SKM-1 (cell line): ENCODE measurements at regions not wholly inside any gene's neighbourhood (a gene's known extent, or its start where the extent isn't known, plus 50 kb on each side); places are given as distances from the start of the nearest gene placed in this dataset.
"Not testable (repeated sequence)": the region's sequence is repeated elsewhere in the genome, so short reads cannot be mapped to it uniquely, and the experiment has no call there.

Source experiments
- DNase-seq: peaks from one replicate; lab custom pipeline; 2025; ENCODE audit not compliant: unreplicated experiment; lab: John Stamatoyannopoulos, UW

DNA sequence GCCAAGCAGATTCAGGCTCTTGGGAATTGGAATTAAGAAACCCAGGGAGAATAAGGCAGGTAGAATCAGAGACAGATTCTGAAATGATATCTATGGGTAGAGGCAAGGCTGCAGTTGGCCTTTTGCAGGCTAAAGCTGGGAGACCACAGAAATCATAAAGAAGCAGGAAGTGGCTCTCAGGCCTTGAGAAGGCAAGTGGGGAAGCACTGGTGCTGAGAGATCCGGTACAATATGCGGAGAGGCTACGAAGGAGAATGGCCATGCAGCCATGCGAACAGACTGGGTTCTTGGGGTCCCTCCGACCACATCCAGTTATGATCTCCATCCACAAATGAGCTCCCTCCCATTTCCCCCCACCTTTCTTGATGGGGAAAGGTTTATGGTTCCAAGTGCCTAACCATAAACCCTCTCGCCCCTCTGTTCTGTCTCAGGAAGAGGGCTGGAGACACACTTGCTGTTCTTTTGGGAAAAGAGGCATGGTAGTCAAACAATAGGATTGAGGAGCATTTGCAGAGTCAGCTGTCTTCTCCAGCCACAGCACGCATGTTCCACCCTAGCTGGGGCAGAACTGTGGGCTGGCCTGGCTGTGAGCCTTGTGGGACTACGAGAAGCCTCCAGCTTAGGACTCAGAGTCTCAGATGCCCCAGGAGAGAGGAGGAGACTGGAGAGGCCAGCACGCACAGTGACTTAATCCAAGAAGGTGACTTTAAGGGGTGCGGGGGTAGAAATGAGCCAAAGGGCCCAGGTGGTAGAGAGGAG, 99.6 kb downstream of the RPLP1 start:
- no peak for DNase-seq

DNA sequence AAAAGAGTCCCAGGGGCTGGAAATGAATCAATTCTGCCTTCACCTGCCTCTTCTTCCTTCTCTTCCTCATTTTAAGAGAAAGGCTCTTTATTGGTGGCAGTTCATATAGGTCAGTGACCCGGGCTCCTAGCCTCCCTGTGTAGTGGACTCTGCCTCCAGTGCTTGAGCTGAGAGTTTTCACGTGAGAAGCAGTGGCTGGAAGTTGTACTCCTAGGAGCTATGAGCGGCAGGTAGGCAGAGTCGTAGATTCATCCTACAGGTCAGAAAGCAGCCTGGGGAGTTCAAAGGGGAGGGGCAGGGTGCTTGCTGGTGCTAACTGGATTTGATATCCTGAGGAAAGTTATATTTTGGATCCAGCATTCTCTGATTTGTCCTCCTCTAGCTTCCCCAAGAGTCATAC, 101.1 kb downstream of the RPLP1 start:
- DNase-seq, result no peak

DNA sequence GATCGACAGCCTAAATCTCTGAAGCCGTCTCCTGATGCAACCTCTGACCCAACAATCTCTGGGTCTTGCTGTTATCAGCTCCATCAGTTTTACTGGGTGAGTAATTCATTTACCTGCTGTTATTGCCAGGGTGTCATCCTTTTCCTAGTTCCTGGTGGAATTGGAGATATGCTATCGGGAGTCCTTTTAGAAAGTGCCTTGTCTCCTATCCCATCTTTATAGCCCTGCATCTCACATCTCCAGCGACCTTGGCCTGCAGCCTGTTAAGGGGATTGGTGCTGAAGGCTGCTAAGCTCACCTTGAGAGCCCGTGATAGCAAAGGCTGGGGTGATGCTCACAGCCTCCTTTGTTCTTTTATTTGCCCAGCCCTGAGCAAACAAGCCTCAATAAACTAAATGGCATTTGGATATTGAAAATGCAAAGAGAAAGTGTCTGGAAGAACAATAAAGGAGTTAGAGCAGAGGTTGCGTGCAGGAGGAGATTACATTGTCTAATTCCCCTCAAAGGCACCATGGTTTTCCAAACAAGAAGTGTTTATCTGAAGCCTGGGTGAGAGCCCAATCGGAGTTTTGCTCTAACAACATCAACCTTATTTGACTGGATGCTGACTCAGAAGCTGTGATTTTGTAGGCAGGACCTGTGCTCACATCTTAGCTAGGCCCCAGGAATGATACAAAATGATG, 101.8 kb downstream of the RPLP1 start:
- DNase-seq, result no peak

DNA sequence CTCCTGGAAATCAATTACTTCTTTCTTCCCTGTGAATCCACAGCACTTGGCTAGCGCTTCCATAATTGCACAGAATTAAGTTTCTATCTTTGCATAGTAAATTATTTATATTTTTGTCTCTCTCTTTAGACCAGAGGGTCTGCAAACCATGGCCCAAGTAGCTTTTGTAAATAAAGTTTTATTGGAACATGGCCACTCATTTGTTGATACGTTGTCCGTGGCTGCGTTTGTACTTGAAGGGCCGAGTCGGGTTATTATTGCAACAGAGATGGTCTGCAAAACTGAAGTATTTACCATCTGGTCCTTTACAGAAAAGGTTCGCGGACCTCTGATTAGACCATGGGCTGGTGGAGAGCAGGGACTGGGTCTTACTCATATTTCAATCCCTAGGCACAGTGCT, 102.5 kb downstream of the RPLP1 start:
- no peak for DNase-seq

DNA sequence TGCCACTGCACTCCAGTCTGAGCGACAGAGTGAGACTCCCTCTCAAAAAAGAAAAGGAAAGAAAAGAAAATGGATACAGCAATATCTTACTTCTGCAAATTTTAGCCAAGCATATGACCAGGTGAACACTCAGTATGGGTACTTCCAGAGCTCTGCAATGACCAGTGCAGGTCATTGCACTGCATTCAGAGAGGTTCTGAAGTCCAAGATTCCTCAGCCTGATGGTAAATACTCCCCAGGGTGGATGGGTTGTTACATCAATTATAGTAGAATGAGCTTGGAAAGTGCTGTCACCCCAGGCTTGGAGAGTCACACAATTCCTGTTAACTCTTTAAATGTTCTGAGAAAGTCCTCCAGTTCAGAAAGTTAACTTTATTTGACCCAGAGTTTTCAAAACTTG, 103.7 kb downstream of the RPLP1 start:
- no peak for DNase-seq

DNA sequence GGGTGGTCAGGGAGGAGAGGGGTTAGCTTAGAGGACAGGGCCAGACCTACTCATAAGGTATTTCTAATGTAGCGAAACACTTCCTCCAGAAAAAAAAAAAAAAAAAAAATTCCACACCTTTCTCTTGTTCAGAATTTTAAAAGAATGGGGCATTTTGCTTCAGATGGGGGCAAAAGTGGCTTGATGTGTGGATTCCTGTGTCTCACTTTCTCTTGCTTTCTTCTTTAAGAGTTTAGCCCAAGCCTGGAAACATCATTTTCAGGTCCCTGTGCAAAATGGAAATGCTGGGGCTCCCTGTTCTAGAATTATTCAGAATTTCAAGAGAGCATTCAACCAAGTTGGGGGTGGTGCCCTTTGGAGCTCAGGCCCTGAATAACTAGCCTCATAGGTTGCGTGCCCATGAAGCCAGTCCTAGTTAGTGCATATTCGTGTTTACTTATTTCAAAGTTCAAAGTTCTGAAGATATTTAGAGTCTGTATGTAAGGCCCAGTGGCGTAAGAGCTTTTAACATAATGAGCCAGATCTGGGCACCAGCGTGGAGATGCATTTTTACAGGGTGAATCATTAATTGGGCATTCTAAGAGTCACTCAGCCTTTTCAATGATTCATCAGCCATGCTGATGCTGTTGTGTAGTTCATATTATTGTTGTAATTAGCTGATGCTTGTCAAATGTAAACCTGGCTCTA, 104.5 kb downstream of the RPLP1 start:
- no peak for DNase-seq

DNA sequence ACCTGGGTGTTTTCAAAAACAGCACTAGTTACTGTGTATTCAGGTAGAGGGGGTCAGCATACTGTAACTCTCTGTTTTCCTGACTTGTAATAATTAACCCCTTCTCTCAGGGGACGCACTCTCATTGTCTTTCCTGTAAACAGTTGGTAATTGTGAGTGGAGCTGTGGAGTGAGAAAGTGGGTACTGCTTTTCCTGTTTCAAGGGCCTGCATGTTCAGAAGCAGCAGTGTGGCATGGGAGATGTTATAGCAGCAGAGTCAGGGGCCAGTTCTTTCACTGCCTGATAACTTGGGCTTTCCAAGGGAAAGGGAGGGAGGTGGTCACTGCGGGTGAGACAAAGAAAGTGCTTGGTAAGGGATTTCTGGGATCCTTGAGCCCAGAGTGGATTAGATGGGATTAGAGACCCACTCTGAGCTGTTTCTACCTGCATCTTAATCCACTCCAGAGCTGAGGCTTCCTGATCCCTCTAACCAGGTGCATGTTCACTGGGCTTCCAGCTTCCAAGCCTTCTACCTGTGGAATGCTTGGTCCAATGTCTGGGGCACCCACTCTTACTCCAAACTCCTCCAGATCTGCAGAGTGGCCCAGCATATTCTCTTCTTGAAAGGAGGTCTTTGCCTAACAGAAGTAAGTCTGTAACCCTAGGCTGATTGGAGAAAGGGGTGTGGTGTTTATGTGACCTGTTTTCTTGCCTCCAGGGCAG, 105.2 kb downstream of the RPLP1 start:
- DNase-seq, result no peak

DNA sequence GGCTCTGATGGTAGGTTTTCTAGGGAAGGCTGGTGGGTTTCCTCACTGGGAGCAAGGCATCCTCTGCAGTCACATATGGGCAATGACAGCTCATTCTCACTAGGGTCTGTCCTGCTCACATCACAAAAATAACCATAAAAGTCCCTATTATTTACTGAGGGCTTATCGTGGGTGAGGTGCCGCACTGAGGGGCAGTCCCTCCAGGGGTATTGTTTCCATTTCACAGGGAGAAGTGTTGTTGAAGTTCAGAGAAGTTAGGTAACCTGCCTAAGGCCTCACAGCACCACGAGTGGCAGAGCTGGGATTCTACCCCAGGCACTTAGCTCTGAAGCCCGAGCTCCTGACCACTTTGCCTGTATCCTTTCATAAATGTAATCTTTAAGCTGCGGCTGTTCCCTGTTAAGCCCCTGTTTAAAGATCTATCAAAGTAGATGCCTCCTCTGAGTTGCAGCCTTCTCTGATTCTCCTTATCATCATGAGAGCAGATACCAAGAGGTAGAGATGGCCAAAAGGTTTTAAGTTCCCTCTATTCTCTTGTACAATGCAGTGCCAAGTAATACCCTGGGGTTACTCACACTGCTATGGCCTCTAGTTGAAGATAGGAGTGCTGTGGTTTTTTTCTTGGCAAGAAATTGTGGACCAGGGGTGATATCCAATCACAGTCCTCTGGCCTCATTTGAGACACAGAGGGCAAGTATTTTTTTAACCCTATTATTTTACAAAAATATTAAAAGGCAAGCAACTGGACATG, 107.0 kb downstream of the RPLP1 start:
- no peak for DNase-seq

DNA sequence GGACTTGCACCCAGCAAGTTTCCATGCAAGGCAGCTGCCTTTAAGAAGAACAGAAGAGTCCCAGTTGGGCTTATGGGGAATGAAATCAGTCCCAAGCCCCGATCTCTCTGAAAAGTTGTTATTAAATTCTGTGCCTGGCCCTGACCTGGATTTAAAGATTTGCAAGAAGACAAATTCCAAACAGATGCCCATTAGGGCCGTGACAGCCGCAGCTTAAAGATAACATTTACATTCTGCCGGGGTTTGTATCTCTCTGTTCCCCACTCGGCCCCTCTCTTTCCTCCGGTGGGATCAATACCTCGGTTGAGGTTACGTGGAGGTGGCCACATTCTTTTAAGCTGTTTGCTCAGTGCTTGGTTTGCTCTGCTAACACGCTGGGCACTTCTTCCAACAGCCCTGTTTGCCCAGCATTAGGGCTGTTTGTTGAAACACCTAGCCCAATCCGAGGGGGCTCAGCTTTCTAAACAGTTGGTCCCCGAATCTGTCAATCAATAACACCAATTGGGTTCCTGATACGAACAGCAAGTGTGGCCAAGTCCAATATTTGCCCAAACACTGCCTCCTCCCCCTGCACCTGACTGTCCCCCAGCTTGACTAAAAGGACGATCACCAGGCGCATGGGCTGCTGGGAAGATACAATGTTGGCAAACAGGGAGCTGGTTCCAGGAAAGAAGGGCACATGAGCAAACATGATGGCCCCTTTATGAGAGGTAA, 108.6 kb downstream of the RPLP1 start:
- no peak for DNase-seq

DNA sequence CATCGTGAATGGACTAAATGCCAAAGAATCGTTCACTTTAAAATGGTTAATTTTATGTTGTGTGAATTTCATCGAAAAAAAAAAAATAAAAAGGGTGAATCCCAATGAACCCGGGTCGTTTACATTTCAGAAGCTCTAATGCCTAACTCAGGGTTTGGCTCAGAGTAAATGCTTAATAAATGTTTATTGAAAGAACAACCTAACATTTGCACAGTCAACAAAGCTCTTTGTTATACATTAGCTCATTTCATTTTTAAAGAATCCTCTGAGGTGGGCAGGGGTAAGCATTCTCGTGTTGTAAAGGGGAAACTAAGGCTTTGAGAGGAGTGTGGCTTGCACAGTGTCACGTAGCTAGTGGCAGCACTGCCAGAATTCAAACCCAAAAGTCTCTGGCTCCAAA, 109.5 kb downstream of the RPLP1 start:
- no peak for DNase-seq

DNA sequence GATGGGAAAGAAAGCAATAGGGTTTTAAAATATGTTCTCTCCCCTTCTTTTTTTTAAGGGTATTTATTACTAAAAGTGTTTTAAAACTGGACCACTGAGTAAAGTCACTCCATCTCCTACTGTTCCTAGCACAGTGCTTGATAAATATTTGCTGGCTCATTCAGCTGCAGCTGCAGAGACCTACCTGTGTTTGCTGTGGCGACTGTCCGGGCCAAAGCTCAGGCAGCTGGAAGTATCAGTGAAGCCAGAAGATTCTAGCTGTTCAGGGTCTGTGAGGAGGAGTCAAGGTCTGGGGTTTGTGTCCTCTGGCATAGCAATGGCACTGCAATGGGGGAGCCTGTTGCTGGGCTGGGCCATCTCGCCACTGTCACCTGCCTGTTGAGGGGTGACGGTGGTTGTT, 109.9 kb downstream of the RPLP1 start:
- DNase-seq, result no peak

DNA sequence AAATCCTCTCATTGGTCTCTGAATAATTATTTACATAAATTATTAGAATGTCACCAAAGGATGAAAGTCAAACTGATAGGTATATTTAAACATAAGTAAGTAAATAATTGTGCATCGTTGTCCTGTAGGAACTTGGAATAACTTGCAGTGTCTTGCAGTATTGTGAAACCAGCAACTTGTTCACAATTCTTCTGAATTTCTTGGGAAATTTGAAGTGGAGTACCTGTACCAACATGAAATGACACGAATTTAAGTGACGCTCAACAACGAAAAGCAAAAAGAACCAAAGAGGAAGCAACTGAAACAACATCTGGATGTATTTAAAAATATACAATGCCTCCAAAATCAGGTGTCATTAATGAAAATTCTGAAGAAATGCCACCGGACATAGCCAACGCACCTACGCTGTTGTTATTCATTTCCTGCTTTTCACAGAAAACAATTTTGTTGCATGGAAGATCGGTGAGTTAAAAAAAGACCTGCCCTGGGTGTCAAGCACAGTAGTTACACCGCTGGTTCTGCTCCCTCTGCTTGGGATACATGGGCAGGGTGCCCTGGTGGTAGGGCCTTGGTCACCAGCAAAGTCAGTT, 112.5 kb downstream of the RPLP1 start:
- no peak for DNase-seq

DNA sequence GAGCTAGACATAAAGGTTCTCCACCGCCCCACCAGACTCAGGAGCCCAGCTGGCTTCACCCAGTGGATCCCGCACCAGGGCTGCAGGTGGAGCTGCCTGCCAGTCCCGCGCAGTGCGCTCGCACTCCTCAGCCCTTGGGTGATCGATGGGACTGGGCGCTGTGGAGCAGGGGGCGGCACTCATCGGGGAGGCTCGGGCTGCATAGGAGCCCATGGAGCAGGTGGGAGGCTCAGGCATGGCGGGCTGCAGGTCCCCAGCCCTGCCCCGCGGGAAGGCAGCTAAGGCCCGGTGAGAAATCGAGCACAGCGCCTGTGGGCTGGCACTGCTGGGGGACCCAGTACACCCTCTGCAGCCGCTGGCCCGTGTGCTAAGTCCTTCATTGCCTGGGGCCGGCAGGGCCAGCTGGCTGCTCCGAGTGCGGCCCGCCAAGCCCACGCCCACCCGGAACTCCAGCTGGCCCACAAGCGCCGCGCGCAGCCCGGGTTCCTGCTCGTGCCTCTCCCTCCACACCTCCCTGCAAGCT, 114.7 kb downstream of the RPLP1 start:
- DNase-seq, result not testable (repeated sequence)

DNA sequence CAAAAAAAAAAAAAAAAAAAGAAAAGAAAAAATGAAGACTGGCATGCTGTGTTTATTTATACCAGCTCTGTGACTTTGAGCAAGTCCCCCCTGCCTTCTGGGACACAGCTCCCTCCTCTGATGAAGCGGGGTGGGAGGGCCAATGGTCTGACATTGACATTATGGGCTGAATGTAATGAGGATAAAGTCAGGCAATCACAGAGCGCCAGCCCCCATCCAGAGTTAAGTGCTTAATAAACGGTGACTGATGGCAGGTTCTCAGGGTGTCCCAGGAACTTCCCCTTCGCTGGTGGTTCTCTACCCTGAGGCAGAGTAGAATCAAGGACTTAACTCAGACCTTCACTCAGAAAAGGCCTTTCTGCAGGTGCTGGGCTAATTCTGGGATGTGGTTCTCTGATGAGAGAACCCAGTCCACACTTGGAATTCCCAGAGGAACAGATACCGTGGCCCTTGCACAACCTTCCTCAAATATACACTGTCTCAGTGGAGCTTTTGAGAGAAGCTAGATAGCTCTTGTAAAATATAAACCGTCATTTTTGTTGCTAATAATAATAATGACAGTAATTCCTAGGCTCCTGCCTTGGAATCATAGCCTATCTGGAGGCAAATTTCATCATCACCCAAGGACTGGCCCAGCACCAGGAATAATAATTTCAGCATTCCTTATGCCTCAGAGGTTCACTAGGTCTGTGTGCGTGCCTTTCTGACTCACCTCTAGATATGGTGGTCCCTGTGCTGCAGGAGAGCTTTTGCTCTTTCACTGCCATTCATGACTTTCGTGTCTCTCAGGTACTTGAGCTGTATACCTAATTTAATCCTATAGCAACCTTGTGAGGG, 115.8 kb downstream of the RPLP1 start:
- DNase-seq, result no peak

DNA sequence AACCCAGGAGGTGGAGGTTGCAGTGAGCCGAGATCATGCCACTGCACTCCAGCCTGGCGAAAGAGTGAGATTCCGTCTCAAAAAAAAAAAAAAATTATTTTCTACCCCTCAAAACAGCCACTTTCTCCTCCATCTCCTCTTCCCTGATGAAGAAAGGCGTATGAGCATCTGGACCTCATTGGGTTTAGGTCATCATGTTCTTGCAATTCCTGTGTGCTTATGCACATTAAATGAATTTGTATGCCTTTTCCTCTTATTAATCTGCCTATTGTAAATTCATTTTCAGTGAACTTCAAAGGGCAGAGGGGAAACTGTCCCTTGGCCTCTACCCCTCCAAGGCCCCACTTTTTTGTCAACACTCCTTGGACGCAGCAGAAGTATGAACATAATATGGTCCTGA, 117.8 kb downstream of the RPLP1 start:
- no peak for DNase-seq

DNA sequence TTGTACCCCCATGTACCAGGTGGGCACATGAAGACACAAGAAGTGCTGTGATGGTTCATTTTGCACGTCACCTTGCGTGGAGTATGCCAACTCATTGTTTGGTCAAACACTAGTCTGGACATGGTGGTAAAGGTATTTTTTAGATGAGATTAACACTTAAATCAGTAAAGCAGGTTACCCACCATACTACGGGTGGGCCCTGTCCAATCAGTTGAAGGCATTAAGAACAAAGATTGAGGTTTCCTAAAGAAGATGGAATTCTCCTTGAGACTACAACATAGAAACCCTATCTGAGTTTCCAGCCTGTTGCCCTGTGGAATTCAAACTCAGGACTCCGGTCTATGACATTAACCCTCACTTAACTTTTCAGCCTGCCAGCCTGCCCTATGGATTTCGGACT, 118.4 kb downstream of the RPLP1 start:
- no peak for DNase-seq

DNA sequence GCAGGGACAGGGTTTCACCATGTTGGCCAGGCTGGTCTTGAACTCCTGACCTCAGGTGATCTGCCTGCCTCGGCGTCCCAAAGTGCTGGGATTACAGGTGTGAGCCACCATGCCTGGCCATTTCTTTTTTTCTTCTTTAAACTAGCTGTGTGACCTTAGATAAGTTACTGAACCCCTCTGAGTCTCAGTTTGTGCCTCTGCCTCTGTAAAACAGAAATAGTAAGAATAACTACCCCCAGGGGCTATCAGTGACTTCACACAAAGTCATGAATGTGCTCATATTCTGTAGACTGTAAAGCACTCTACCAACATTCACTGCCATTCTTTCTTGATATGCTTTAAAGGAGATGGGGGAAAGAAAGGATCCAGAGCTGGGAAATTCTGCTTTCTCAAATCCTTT, 120.7 kb downstream of the RPLP1 start:
- not testable (repeated sequence) for DNase-seq

DNA sequence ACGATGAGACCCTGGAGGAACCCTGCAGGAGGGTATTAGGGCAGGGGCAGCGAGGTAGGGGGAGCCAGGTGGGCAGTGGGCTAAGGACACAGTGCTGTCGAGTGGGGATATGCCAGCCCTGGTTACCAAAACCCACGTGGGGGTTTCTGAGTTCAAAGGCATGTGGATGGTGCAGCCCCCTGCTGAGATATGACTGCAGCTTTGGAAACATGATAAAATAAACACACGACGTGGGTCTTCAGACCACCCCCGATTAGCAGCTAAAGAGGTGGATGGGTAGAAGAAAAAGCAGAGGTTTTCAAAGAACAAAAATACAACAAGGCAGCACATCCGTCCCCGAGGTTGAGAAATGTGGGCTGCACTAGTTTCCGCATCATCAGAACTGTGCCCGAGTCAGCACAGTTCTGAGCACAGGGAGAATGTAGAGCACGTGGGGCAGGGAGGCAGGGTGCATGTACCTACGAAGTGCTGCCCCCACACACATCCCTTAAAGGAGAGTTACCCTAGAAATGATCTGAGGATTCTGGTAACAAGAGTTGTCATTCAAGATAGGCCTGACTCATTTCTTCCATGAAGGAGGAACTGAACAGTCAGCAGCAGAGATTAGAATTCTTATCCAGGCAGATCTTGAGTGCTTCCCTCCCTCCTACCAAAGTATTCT, 121.3 kb downstream of the RPLP1 start:
- no peak for DNase-seq
